Activated CD4-positive, alpha-beta T cell treated with anti-CD3 and anti-CD28 coated beads for 36 hours (primary cell): ENCODE measurements at regions not wholly inside any gene's neighbourhood (a gene's known extent, or its start where the extent isn't known, plus 50 kb on each side); places are given as distances from the start of the nearest gene placed in this dataset.
A peak's percentile ranks its signal among the peaks of the same experiment; 100 is the strongest.

ENCODE experiments used
- ATAC-seq: fragments of 200-7000 bp; cut with Tn5 transposase; one replicate; pipeline ENCODE4 v1.10.0; 2021; ENCODE audit warnings: mild to moderate bottlenecking, moderate library complexity
- CTCF ChIA-PET: fragments of 350-600 bp; sonication (Branson Sonifier 250); formaldehyde crosslinking; loops from one replicate; lab custom pipeline; 2021; ENCODE audit warnings: antibody characterized with exemption; lab: Charles Lee
- POLR2A ChIA-PET: fragments of 350-600 bp; sonication (Branson Sonifier 250); formaldehyde crosslinking; loops from one replicate; lab custom pipeline; 2021; ENCODE audit warnings: antibody characterized with exemption, inconsistent platforms; lab: Charles Lee
- DNase-seq: peaks from one replicate; pipeline ENCODE4 v3.0.0-alpha.2; 2020
- H3K27ac Mint-ChIP-seq: one replicate; pipeline ENCODE4 v1.8.0; 2021; ENCODE audit warnings: mixed read lengths
- H3K27me3 Mint-ChIP-seq: one replicate; pipeline ENCODE4 v1.8.0; 2021; ENCODE audit warnings: mixed read lengths
- H3K36me3 Mint-ChIP-seq: one replicate; pipeline ENCODE4 v1.8.0; 2021; ENCODE audit warnings: low read depth, mixed read lengths
- H3K4me1 Mint-ChIP-seq: one replicate; pipeline ENCODE4 v1.8.0; 2021; ENCODE audit warnings: mixed read lengths
- H3K4me3 Mint-ChIP-seq: one replicate; pipeline ENCODE4 v1.8.0; 2021; ENCODE audit warnings: mild to moderate bottlenecking, moderate library complexity, mixed read lengths
- H3K9me3 Mint-ChIP-seq: one replicate; pipeline ENCODE4 v1.8.0; 2021; ENCODE audit warnings: low read depth, mixed read lengths
- intact Hi-C, 2 experiments: fragments of 100-400 bp; cut with DNase I in 1 of 2; cut with micrococcal nuclease in 1 of 2; formaldehyde crosslinking; loops; one replicate each; pipeline versions ENCODE4 v1.14.2 to v1.15.1; 2022 to 2024; cut with DNase I, micrococcal nuclease

DNA sequence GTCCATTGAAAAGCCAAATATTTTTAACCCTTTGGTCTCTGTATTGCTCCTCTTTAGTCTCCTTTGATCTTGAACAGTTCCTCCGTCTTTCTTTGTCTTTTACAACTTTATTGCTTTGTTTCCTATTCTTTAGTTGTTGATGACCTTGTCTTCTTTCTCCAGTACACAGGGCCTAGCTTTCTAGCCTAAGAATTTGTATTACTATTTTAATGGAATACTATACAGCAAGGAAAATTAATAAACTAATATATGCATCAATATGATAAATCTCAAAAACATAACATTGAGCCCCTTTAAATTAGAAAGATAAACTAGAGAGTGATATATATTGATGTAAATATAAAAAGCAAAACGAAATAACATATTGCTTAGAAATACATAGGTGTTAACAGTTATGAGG, 88.7 kb downstream of the NR1D2 start:
- Mint-ChIP-seq H3K9me3 (peaks cover 5% of the 10 kb centered on the region), H3K27me3 (peaks cover 2% of the 10 kb centered on the region), H3K4me3 (no peak overlapping the region), H3K4me1 (no peaks in the 10 kb centered on the region), H3K36me3 (no peaks in the 10 kb centered on the region), H3K27ac (no peak overlapping the region)
- no peak for ATAC-seq
- POLR2A ChIA-PET: no interaction called here
- CTCF ChIA-PET: no interaction called here
- intact Hi-C loops: no loop called here
- no peak for DNase-seq

DNA sequence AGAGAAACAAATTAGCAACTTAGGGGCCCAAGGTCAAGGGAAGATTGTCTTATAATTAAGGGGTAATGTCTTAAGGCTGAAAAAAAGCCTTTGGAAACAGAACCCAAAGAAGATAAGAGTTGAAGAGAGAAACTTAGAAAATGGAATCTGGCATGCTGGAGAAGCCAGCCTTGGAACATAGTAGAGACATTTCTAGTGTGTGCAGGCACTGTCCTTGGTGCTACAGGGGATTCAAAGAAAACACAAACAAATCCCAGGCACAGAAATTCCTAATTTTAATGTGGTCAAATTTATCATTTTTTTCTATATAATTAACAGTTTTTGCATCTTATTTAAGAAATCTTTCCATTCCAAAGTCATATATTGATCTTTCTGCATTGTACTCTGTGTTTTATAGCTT, 89.4 kb downstream of the NR1D2 start:
- ChIA-PET POLR2A (no interaction called here), CTCF (no interaction called here)
- Mint-ChIP-seq H3K4me3 (no peak overlapping the region), H3K27me3 (peaks cover 2% of the 10 kb centered on the region), H3K4me1 (no peaks in the 10 kb centered on the region), H3K36me3 (no peaks in the 10 kb centered on the region), H3K27ac (no peak overlapping the region), H3K9me3 (peaks cover 5% of the 10 kb centered on the region)
- no peak for ATAC-seq
- intact Hi-C loops: no loop called here
- no peak for DNase-seq

DNA sequence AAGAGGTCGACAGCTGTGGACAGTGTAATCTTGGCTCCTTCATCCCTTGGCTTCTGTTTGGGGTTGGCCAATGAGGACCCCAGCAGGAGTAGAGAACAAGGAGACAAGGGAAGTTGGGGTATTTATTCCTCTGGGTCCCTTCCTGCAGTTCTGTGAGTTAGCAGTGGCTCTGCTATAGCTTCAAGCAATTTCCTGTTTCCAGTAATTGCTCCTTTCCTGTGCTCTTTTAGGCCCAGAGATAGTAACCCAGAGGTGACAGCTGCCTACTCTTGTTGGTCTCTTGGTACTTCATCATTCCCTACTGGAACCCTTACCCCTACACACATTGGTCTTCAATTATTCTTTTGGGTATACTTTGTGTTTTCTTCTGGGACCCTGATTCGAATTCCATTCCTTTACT, 92.9 kb downstream of the NR1D2 start:
- no peaks in the 10 kb centered on the region for H3K36me3 Mint-ChIP-seq
- ChIA-PET CTCF (interaction anchor here (0.7 kb wide), 1 partner anchor 23 kb away, joined by 3 read pairs; no protein-coding TSS in a partner anchor), POLR2A (no interaction called here)
- H3K4me3 Mint-ChIP-seq: no peak overlapping the region
- intact Hi-C loops: no loop called here
- H3K27me3 Mint-ChIP-seq: peaks cover 2% of the 10 kb centered on the region
- H3K4me1 Mint-ChIP-seq: no peaks in the 10 kb centered on the region
- ATAC-seq (no peak), DNase-seq (no peak)
- no peak overlapping the region for H3K27ac Mint-ChIP-seq
- H3K9me3 Mint-ChIP-seq: peaks cover 5% of the 10 kb centered on the region

DNA sequence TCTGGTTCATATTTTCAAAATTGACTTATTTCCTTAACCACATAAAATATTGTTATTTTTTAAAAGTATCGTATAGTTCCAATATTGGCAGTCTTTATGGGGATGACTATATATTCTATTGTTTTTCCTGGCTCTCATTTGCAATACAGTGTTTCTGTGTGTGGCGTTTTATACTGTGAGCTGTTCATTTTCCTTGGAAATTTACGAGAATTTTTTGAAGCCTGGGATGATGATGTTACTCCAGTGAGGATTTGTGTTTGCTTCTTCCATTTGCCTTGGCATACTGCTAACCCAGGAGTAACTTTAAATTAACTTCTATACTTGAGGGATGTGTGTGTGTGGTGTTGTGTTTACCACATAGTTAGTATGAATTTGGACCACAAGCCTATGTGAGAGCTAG, 95.2 kb downstream of the NR1D2 start:
- POLR2A ChIA-PET: no interaction called here
- Mint-ChIP-seq H3K36me3 (no peaks in the 10 kb centered on the region), H3K4me3 (no peak overlapping the region), H3K27me3 (no peaks in the 10 kb centered on the region), H3K4me1 (no peaks in the 10 kb centered on the region), H3K27ac (no peak overlapping the region), H3K9me3 (no peaks in the 10 kb centered on the region)
- intact Hi-C loops: no loop called here
- CTCF ChIA-PET: interaction anchor here (0.9 kb wide), 1 partner anchor 202 kb away, joined by 3 read pairs; no protein-coding TSS in a partner anchor
- ATAC-seq (no peak), DNase-seq (no peak)

DNA sequence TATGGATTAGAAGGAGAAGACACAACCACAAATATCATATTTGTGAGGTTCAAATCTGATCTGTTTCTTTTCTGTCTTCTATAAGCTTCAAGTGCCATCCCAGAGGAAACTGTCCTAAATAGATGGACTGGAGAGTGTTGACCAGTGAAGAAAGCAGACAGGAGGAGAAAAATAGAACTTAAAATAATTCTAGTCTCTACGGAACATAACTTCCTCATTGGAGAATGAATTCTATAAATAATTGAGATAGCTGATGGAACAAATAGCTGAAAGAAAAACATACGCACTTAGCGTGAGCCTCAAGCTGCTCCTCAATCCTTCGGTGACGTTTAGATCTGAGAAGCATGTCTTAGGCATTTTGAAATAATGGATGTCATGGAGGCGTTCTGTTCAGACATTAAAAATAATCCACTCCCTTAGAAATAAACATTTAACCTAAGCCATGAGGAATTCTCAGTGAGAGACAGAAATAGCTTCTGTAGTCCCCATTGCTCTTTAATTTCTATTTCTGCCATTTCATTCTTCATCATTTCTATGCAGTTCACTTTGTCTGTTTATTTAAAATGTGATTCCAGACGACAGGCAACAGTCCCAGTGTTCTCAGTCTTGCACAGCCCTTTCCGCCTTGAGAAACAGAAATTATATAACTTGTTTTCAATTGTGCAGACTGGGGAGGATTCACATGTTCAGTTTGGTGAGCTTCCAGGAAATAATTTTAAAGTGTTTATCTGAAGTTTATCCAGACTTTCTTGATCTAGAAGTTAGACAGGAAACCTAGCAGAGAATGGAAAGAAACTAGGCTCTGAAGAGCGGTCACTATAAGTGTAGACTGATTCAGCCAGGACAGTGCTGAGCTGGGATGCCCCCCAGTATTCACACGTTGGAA, 97.3 kb downstream of the NR1D2 start:
- no peak overlapping the region for H3K4me3 Mint-ChIP-seq
- ATAC-seq (no peak), DNase-seq (no peak)
- no peak overlapping the region for H3K27ac Mint-ChIP-seq
- H3K36me3 Mint-ChIP-seq: no peaks in the 10 kb centered on the region
- peaks cover 2% of the 10 kb centered on the region for H3K27me3 Mint-ChIP-seq
- POLR2A ChIA-PET: no interaction called here
- no peaks in the 10 kb centered on the region for H3K9me3 Mint-ChIP-seq
- intact Hi-C loops: no loop called here
- no peaks in the 10 kb centered on the region for H3K4me1 Mint-ChIP-seq
- CTCF ChIA-PET: no interaction called here

DNA sequence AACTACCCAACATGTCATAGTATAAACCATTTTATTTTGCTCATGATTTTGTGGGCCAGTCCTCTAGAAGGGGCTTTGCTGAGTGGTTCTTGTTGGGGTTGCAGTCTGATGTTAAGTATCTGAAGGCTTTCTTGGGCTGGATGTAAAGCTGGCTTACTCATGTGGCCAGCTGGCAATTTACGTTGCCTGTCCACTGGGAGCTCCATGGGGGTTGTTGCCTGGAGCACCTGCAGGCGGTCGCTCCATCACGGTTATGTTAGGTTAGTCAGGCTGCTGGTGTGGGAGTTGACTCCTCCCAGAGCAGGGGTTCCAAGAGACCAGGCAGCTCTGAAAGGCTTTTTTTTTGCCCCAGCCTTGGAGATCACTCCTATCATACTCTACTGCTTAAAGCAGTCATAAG, 98.1 kb downstream of the NR1D2 start:
- H3K27me3 Mint-ChIP-seq: peaks cover 2% of the 10 kb centered on the region
- no peak overlapping the region for H3K4me3 Mint-ChIP-seq
- ATAC-seq (no peak), DNase-seq (no peak)
- no peaks in the 10 kb centered on the region for H3K36me3 Mint-ChIP-seq
- no peak overlapping the region for H3K27ac Mint-ChIP-seq
- POLR2A ChIA-PET: no interaction called here
- intact Hi-C loops: no loop called here
- H3K4me1 Mint-ChIP-seq: peaks cover 6% of the 10 kb centered on the region
- H3K9me3 Mint-ChIP-seq: no peaks in the 10 kb centered on the region
- CTCF ChIA-PET: no interaction called here

DNA sequence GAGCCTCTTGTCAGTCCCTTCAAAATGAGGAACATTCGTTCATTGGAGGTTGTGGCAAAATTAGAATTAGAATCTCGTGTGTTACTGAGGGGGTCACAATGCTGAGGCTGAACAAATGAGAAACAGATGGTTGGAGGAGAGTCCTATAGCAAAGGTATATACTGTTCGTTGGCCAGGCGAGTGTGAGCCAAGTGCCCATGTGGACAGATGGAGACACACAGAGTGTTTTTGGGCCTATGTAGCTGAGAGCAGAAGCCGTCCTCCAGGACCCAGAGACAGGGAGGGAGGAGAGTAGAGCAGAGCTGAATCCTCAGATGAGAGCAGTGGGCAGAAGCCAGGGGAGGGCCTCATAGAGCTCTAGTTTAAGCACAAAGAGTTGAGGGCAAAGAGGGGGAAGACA, 98.9 kb downstream of the NR1D2 start:
- no peak overlapping the region for H3K4me3 Mint-ChIP-seq
- intact Hi-C loops: no loop called here
- peaks cover 2% of the 10 kb centered on the region for H3K27me3 Mint-ChIP-seq
- H3K4me1 Mint-ChIP-seq: peaks cover 7% of the 10 kb centered on the region
- DNase-seq (no peak), ATAC-seq (no peak)
- no peaks in the 10 kb centered on the region for H3K9me3 Mint-ChIP-seq
- CTCF ChIA-PET: no interaction called here
- no peak overlapping the region for H3K27ac Mint-ChIP-seq
- POLR2A ChIA-PET: no interaction called here
- H3K36me3 Mint-ChIP-seq: no peaks in the 10 kb centered on the region

DNA sequence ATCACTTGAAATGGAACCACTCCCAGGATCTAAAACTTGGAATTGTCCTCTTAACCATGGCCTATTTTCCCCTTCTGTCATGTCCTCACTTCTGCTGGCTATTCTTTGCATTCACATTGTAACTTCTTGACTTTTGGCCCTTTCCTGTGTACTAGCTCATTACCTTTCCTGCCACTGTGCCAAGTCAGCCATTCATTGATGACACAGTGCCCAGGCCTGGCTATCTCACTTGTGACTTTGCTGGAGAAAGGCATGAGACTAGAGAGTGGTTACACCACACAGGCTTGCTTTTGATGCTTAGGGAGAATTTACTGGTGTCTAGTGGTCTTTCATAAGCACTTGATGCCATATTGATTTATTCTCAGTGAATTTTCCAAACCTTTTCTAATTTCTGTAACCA, 101.1 kb downstream of the NR1D2 start:
- Mint-ChIP-seq H3K4me1 (peaks cover 7% of the 10 kb centered on the region), H3K4me3 (no peak overlapping the region), H3K9me3 (no peaks in the 10 kb centered on the region), H3K27me3 (peaks cover 2% of the 10 kb centered on the region), H3K36me3 (no peaks in the 10 kb centered on the region), H3K27ac (no peak overlapping the region)
- ChIA-PET POLR2A (no interaction called here), CTCF (no interaction called here)
- ATAC-seq (no peak), DNase-seq (no peak)
- intact Hi-C loops: no loop called here

DNA sequence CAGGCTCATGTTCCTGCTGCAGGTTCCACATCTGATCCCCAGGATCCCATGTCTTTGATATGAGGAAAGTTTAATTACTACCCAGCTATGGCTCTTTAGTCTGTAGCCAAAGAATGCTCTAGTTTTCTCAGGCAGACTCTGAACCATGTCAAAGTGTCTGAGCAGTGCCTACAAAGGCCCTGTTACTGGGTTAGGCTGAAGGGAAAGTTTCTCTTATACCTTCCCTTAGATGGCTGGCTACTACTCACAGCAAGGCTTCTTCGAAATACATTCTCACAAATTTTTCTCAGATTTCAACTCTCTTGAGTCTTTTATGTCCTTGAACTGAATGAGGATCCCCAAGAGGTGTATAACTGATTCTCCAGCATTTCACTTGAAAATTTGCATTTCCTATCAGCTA, 102.4 kb downstream of the NR1D2 start:
- Mint-ChIP-seq H3K4me1 (peaks cover 7% of the 10 kb centered on the region), H3K27ac (no peak overlapping the region), H3K9me3 (no peaks in the 10 kb centered on the region), H3K4me3 (no peak overlapping the region), H3K36me3 (no peaks in the 10 kb centered on the region), H3K27me3 (peaks cover 2% of the 10 kb centered on the region)
- ATAC-seq: peak; percentile 21
- CTCF ChIA-PET: interaction anchor here (0.6 to 0.7 kb wide), 3 partner anchors 11 to 1886 kb away, joined by 3 to 4 read pairs (median 4); no protein-coding TSS in a partner anchor
- POLR2A ChIA-PET: no interaction called here
- intact Hi-C loops: no loop called here
- DNase-seq: no peak

DNA sequence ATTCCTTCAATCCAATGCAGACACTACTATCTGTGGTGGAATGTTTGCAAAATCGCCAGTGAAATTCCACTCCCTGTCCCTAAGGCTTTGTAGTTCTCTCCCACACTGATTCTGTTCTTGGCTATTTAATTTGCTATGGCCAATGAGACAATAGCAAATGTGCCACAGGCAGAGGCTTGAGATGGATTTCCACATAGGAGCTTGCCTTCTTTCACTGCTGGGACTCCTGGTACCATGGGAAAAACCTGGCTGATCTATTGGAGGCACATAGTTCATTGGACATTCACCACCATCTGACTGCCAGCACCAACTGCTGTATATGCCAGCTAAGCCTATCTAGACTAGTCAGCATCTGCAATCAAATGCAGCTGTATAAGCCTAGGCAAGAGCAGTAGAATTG, 103.8 kb downstream of the NR1D2 start:
- Mint-ChIP-seq H3K4me1 (peaks cover 7% of the 10 kb centered on the region), H3K27me3 (peaks cover 2% of the 10 kb centered on the region), H3K4me3 (no peak overlapping the region), H3K9me3 (no peaks in the 10 kb centered on the region), H3K27ac (no peak overlapping the region), H3K36me3 (no peaks in the 10 kb centered on the region)
- ATAC-seq: no peak
- intact Hi-C loops: loop anchor here in 1 of 2 experiments (1.0 kb wide), 1 partner anchor 45 kb away; no protein-coding TSS in a partner anchor
- no peak for DNase-seq
- ChIA-PET CTCF (interaction anchor here (0.6 kb wide), 1 partner anchor 210 kb away, joined by 4 read pairs; no protein-coding TSS in a partner anchor), POLR2A (no interaction called here)

DNA sequence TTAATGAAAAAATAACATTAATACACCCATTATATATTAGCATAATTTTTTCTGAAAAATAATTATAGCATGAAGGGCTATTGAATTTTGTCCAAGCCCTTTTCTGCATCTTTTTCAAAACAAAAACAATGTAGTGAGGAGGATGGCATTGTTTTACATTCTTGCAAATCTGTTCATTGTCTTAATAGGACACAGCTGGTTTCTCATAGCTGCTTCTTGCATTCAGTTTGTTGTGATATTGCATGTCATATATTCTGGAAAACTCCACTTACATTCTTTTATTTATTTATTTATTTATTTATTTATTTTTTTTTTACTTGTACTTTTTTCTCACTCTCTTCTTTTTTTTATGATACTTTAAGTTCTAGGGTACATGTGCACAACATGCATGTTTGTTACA, 107.4 kb downstream of the NR1D2 start:
- intact Hi-C loops: no loop called here
- ChIA-PET CTCF (interaction anchor here (0.7 kb wide), 1 partner anchor 183 kb away, joined by 3 read pairs; no protein-coding TSS in a partner anchor), POLR2A (no interaction called here)
- no peak for DNase-seq
- ATAC-seq: no peak
- Mint-ChIP-seq H3K27ac (no peak overlapping the region), H3K9me3 (no peaks in the 10 kb centered on the region), H3K4me3 (no peak overlapping the region), H3K4me1 (peaks cover 7% of the 10 kb centered on the region), H3K27me3 (peaks cover 2% of the 10 kb centered on the region), H3K36me3 (no peaks in the 10 kb centered on the region)
